Mesothelial cell of epicardium (in vitro differentiated cells): ENCODE measurements at regions not wholly inside any gene's neighbourhood (a gene's known extent, or its start where the extent isn't known, plus 50 kb on each side); places are given as distances from the start of the nearest gene placed in this dataset.

Experiments
- DNase-seq, 2 experiments: peaks; one replicate each; pipeline ENCODE4 v3.0.0; 2021; ENCODE audit warnings: low spot score in 2 of 2; ENCODE audit not compliant: unreplicated experiment in 2 of 2
- H3K27ac Mint-ChIP-seq: 2 replicates; pipeline ENCODE4 v1.8.0; 2021; ENCODE audit warnings: mixed read lengths
- H3K27me3 Mint-ChIP-seq: 2 replicates; pipeline ENCODE4 v1.8.0; 2021; ENCODE audit warnings: low read depth, mixed read lengths
- H3K36me3 Mint-ChIP-seq: 2 replicates; pipeline ENCODE4 v1.8.0; 2021; ENCODE audit warnings: mixed read lengths
- H3K4me1 Mint-ChIP-seq: 2 replicates; pipeline ENCODE4 v1.8.0; 2021; ENCODE audit warnings: mixed read lengths
- H3K4me3 Mint-ChIP-seq: 2 replicates; pipeline ENCODE4 v1.8.0; 2021; ENCODE audit warnings: mild to moderate bottlenecking, moderate library complexity, mixed read lengths
- H3K9me3 Mint-ChIP-seq: 2 replicates; pipeline ENCODE4 v1.8.0; 2021; ENCODE audit warnings: mixed read lengths
- CTCF ChIP-seq: fragments of 200-600 bp; sonication (generic); IDR thresholded peaks from one replicate; pipeline ENCODE4 v1.5.0; 2021; ENCODE audit warnings: antibody characterized with exemption; ENCODE audit not compliant: unreplicated experiment

- no peak overlapping the region for H3K27ac Mint-ChIP-seq
- no peak overlapping the region for H3K4me3 Mint-ChIP-seq
- no peak for TF ChIP-seq CTCF
- H3K4me1 Mint-ChIP-seq = peaks cover 2% of the 10 kb centered on the region
- H3K36me3 Mint-ChIP-seq = no peaks in the 10 kb centered on the region
- peaks cover 11% of the 10 kb centered on the region for H3K27me3 Mint-ChIP-seq
- H3K9me3 Mint-ChIP-seq = peaks cover 13% of the 10 kb centered on the region
- no peak for DNase-seq
These were observed 631.1 kb downstream of the ACTL7B start for GRCh38 chr9:108224716-108225115.

DNA sequence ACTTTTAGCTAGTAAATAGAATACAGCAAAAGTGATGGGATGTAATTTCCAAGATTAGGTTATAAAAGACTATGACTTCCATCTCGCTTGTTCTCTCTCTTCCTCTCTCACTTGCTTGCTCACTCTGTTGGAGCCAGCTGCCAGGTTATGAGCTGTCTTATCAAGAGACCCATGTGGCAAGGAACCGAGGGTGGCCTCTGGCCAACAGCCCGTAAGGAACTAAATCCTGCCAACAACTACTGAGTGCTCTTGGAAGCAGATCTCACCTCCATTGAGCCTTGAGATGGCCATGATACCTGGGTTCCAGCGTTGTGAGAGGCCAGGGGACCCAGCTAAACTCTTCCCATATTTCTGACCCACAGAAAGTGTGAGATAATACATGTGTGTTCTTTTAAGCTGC, 636.1 kb downstream of the ACTL7B start:
- peaks cover 13% of the 10 kb centered on the region for H3K27me3 Mint-ChIP-seq
- H3K27ac Mint-ChIP-seq = no peak overlapping the region
- peaks cover 14% of the 10 kb centered on the region for H3K9me3 Mint-ChIP-seq
- no peak overlapping the region for H3K4me3 Mint-ChIP-seq
- H3K36me3 Mint-ChIP-seq = no peaks in the 10 kb centered on the region
- no peaks in the 10 kb centered on the region for H3K4me1 Mint-ChIP-seq
- no peak for DNase-seq
- TF ChIP-seq CTCF = no peak

GRCh38 chr9:108217431-108218349, 638.1 kb downstream of the ACTL7B start:
- Mint-ChIP-seq H3K4me1 (no peaks in the 10 kb centered on the region), H3K36me3 (no peaks in the 10 kb centered on the region), H3K27me3 (peaks cover 13% of the 10 kb centered on the region), H3K4me3 (no peak overlapping the region), H3K27ac (no peak overlapping the region), H3K9me3 (peaks cover 14% of the 10 kb centered on the region)
- DNase-seq = no peak
- TF ChIP-seq CTCF = no peak

- Mint-ChIP-seq H3K27me3 (peaks cover 17% of the 10 kb centered on the region), H3K36me3 (no peaks in the 10 kb centered on the region), H3K4me3 (no peak overlapping the region), H3K27ac (no peak overlapping the region), H3K9me3 (peaks cover 4% of the 10 kb centered on the region), H3K4me1 (no peaks in the 10 kb centered on the region)
- no peak for TF ChIP-seq CTCF
- DNase-seq = no peak
These were observed 642.3 kb downstream of the ACTL7B start for GRCh38 chr9:108213511-108213910.

GRCh38 chr9:108212184-108212583, 643.6 kb downstream of the ACTL7B start:
- Mint-ChIP-seq H3K36me3 (no peaks in the 10 kb centered on the region), H3K27me3 (peaks cover 17% of the 10 kb centered on the region), H3K27ac (no peak overlapping the region), H3K4me1 (no peaks in the 10 kb centered on the region), H3K9me3 (no peaks in the 10 kb centered on the region), H3K4me3 (no peak overlapping the region)
- DNase-seq = no peak
- no peak for TF ChIP-seq CTCF
